ENCODE measurements at regions not wholly inside any gene's neighbourhood (a gene's known extent, or its start where the extent isn't known, plus 50 kb on each side); places are given as distances from the start of the nearest gene placed in this dataset.

- Histone ChIP-seq H3K4me3 (no peak overlapping the region), H3K27ac (no peak overlapping the region)
- TF ChIP-seq CTCF (IDR thresholded peaks at IDR 0.05), result no peak
- DNase-seq (ENCODE audit: low spot score), result no peak
Measured at GRCh38 chr2:11096591-11096990, 58.7 kb upstream of the SLC66A3 start.

GRCh38 chr2:11097038-11097720 lies 58.1 kb upstream of the SLC66A3 start:
- DNase-seq (ENCODE audit: low spot score), result no peak
- H3K27ac ChIP-seq, result no peak overlapping the region
- H3K4me3 ChIP-seq, result no peak overlapping the region
- no peak for TF ChIP-seq CTCF (IDR thresholded peaks at IDR 0.05)

GRCh38 chr2:11097854-11098387 lies 57.3 kb upstream of the SLC66A3 start:
- Histone ChIP-seq H3K4me3 (no peak overlapping the region), H3K27ac (no peak overlapping the region)
- TF ChIP-seq CTCF (IDR thresholded peaks at IDR 0.05), result no peak
- no peak for DNase-seq (ENCODE audit: low spot score)

GRCh38 chr2:11099122-11100065 lies 55.9 kb upstream of the SLC66A3 start:
- no peak for DNase-seq (ENCODE audit: low spot score)
- Histone ChIP-seq H3K4me3 (no peak overlapping the region), H3K27ac (no peak overlapping the region)
- no peak for TF ChIP-seq CTCF (IDR thresholded peaks at IDR 0.05)

GRCh38 chr2:11100130-11100529 lies 55.1 kb upstream of the SLC66A3 start:
- no peak overlapping the region for H3K4me3 ChIP-seq
- no peak for DNase-seq (ENCODE audit: low spot score)
- no peak overlapping the region for H3K27ac ChIP-seq
- no peak for TF ChIP-seq CTCF (IDR thresholded peaks at IDR 0.05)

GRCh38 chr2:11100976-11101375 lies 54.3 kb upstream of the SLC66A3 start:
- Histone ChIP-seq H3K4me3 (no peak overlapping the region), H3K27ac (no peak overlapping the region)
- no peak for TF ChIP-seq CTCF (IDR thresholded peaks at IDR 0.05)
- DNase-seq (ENCODE audit: low spot score), result no peak
